ENCODE measurements at regions not wholly inside any gene's neighbourhood (a gene's known extent, or its start where the extent isn't known, plus 50 kb on each side); places are given as distances from the start of the nearest gene placed in this dataset.

DNA sequence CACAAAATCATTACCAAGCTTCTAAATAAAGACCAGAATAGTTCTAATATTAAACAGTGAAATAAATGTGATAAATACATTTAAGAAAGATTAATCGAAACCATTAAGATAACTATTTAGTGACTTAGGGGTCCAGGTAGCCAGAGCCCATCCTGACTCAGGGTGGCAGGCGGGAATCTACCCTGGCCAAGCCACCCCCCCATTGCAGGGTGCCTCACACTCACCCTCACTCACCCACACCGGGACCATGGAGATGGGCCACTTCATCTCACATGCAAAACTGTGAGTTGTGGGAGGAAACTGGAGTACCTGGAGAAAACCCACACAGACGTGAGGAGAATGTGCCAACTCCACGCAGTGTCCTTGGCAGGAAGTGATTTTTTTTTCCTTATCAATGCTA lies 237.6 kb upstream of the HAND2 start:
- Histone ChIP-seq H3K9me3 (ENCODE audit: insufficient read depth in 2 of 2, low read depth in 1 of 2, low read length in 1 of 2) (no peaks in the 10 kb centered on the region), H3K18ac (ENCODE audit: extremely low read depth, low read length) (no peak overlapping the region), H3K4me2 (ENCODE audit: insufficient read depth in 1 of 2, low read depth in 2 of 2, low read length in 2 of 2) (no peak overlapping the region), H3K36me3 (ENCODE audit: control insufficient read depth in 2 of 4, insufficient read depth in 4 of 4, low read length in 3 of 4) (no peaks in the 10 kb centered on the region), H2BK5ac (ENCODE audit: low read depth, low read length) (no peak overlapping the region), H2AFZ (ENCODE audit: low read length) (no peak overlapping the region), H2BK120ac (replicated peaks; ENCODE audit: low read depth, low read length) (no peak overlapping the region), H3K4ac (replicated peaks; ENCODE audit: insufficient read length, low read depth, low read length) (no peak overlapping the region), H3K79me2 (ENCODE audit: control insufficient read depth in 1 of 2, insufficient read depth in 2 of 2, low read length in 2 of 2) (no peaks in the 10 kb centered on the region), H2BK20ac (ENCODE audit: low read length) (no peak overlapping the region), H2AK5ac (ENCODE audit: low read depth, low read length) (no peak overlapping the region), H3K23me2 (ENCODE audit: low read depth, low read length) (no peaks in the 10 kb centered on the region), H4K20me1 (replicated peaks in 1 of 2; ENCODE audit: control insufficient read depth in 1 of 2, insufficient read depth in 2 of 2, low read length in 2 of 2) (no peaks in the 10 kb centered on the region), H3K27me3 (replicated peaks in 1 of 4; ENCODE audit: control insufficient read depth in 3 of 4, extremely low read depth in 1 of 4, insufficient read depth in 3 of 4, low read length in 3 of 4) (no peaks in the 10 kb centered on the region), H3K4me1 (replicated peaks in 1 of 4; ENCODE audit: control insufficient read depth in 3 of 4, insufficient read depth in 4 of 4, low read length in 3 of 4) (no peaks in the 10 kb centered on the region), H2BK15ac (ENCODE audit: low read length) (no peak overlapping the region), H2BK12ac (ENCODE audit: low read depth, low read length) (no peak overlapping the region), H4K8ac (ENCODE audit: extremely low read depth, insufficient read depth, low read length) (no peak overlapping the region), H3K79me1 (ENCODE audit: low read depth, low read length) (no peaks in the 10 kb centered on the region), H3K23ac (ENCODE audit: insufficient read length) (no peak overlapping the region), H3K14ac (ENCODE audit: insufficient read length) (no peak overlapping the region), H3K27ac (ENCODE audit: low read depth, low read length) (no peak overlapping the region), H3K9ac (replicated peaks in 1 of 4; ENCODE audit: extremely low read depth in 1 of 4, low read depth in 3 of 4, low read length in 3 of 4) (no peak overlapping the region), H3K56ac (replicated peaks; ENCODE audit: insufficient read length, low read depth, low read length) (no peak overlapping the region), H4K91ac (replicated peaks; ENCODE audit: insufficient read length, low read length) (no peak overlapping the region), H4K5ac (ENCODE audit: insufficient read length, low read depth, low read length) (no peak overlapping the region), H3K4me3 (ENCODE audit: extremely low read depth in 1 of 4, insufficient read depth in 2 of 4, low read depth in 3 of 4, low read length in 4 of 4) (no peak overlapping the region)
- DNase-seq (ENCODE audit: low read depth in 1 of 2, low spot score in 2 of 2) (no peak), FAIRE-seq (no peak)
- ChIA-PET CTCF (ENCODE audit: partially characterized antibody) (no interaction called here), POLR2A (ENCODE audit: partially characterized antibody) (no interaction called here)
- 96% methylated on average over 5 of the region's 5 CpGs; no CpG with 5 or more reads in 1 of the 2 experiments for WGBS, 2 experiments (ENCODE audit: extremely low coverage in 1 of 2, insufficient coverage in 1 of 2, insufficient read length in 1 of 2, insufficient replicate concordance in 2 of 2, low coverage in 1 of 2, low lambda C conversion rate in 2 of 2, missing lambda C conversion rate in 1 of 2)
- no peak for TF ChIP-seq KDM1A (IDR thresholded peaks at IDR 0.05; ENCODE audit: borderline replicate concordance, low read length)
- TF ChIP-seq, protein P1, sequence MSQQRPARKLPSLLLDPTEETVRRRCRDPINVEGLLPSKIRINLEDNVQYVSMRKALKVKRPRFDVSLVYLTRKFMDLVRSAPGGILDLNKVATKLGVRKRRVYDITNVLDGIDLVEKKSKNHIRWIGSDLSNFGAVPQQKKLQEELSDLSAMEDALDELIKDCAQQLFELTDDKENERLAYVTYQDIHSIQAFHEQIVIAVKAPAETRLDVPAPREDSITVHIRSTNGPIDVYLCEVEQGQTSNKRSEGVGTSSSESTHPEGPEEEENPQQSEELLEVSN (IDR thresholded peaks at IDR 0.05), result no peak
- TF ChIP-seq SAP30 (IDR thresholded peaks at IDR 0.05; ENCODE audit: insufficient read depth, insufficient replicate concordance, low read length), result no peak
- no peak for TF ChIP-seq MAFK (IDR thresholded peaks at IDR 0.05; ENCODE audit: low read depth, low read length)
- TF ChIP-seq, protein P2, sequence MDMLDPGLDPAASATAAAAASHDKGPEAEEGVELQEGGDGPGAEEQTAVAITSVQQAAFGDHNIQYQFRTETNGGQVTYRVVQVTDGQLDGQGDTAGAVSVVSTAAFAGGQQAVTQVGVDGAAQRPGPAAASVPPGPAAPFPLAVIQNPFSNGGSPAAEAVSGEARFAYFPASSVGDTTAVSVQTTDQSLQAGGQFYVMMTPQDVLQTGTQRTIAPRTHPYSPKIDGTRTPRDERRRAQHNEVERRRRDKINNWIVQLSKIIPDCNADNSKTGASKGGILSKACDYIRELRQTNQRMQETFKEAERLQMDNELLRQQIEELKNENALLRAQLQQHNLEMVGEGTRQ (IDR thresholded peaks at IDR 0.05; ENCODE audit: low read length), result no peak
- TF ChIP-seq RXRA (IDR thresholded peaks at IDR 0.05; ENCODE audit: insufficient read depth, low read depth, low read length), result no peak
- TF ChIP-seq EP300 (IDR thresholded peaks at IDR 0.05; ENCODE audit: borderline replicate concordance in 1 of 2, low read depth in 2 of 2, low read length in 2 of 2), result no peak
- no peak for TF ChIP-seq GABPA (IDR thresholded peaks at IDR 0.05; ENCODE audit: borderline replicate concordance, insufficient read depth, low read length)
- TF ChIP-seq SIN3A (conservative IDR thresholded peaks at IDR 0.05 in 1 of 2, IDR thresholded peaks at IDR 0.05 in 1 of 2; ENCODE audit: low read depth in 1 of 2, low read length in 2 of 2), result no peak
- TF ChIP-seq TAF7 (optimal IDR thresholded peaks at IDR 0.05; ENCODE audit: borderline replicate concordance, low read depth, low read length), result no peak
- no peak for TF ChIP-seq CHD2 (IDR thresholded peaks at IDR 0.05; ENCODE audit: low read length)
- TF ChIP-seq NANOG (IDR thresholded peaks at IDR 0.05; ENCODE audit: insufficient read depth, low read depth, low read length, poor library complexity, severe bottlenecking), result no peak
